ENCODE measurements at regions not wholly inside any gene's neighbourhood (a gene's known extent, or its start where the extent isn't known, plus 50 kb on each side); places are given as distances from the start of the nearest gene placed in this dataset.

DNA sequence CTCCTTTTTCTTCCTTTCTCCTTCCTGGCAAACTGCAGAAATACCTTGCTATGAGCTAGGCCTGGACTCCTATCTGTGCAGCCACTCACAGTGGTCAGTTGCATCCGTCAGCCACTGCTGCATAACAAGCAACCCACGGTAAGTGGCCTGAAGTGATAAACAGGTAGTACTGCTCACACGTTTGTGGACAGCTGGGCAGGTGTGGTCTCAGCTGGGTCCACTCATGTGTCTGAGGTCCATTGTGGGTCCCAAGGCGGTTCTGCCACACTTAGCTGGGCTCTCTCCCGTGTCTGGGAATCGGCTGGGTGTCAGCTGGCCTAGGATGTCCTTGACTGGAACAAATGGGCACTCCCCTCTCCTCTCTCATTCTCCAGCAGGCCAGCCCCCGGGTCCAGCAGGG, 109.3 kb downstream of the BRD1 start:
- TF ChIP-seq POLR2A (IDR thresholded peaks at IDR 0.05), result no peak
- TF ChIP-seq, protein P1, sequence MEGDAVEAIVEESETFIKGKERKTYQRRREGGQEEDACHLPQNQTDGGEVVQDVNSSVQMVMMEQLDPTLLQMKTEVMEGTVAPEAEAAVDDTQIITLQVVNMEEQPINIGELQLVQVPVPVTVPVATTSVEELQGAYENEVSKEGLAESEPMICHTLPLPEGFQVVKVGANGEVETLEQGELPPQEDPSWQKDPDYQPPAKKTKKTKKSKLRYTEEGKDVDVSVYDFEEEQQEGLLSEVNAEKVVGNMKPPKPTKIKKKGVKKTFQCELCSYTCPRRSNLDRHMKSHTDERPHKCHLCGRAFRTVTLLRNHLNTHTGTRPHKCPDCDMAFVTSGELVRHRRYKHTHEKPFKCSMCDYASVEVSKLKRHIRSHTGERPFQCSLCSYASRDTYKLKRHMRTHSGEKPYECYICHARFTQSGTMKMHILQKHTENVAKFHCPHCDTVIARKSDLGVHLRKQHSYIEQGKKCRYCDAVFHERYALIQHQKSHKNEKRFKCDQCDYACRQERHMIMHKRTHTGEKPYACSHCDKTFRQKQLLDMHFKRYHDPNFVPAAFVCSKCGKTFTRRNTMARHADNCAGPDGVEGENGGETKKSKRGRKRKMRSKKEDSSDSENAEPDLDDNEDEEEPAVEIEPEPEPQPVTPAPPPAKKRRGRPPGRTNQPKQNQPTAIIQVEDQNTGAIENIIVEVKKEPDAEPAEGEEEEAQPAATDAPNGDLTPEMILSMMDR (IDR thresholded peaks at IDR 0.05), result no peak

All from adrenal gland (tissue), 5 donors.